Islet precursor cell (in vitro differentiated cells): ENCODE measurements at regions not wholly inside any gene's neighbourhood (a gene's known extent, or its start where the extent isn't known, plus 50 kb on each side); places are given as distances from the start of the nearest gene placed in this dataset.

Experiments used
- DNase-seq: peaks from one replicate; pipeline ENCODE4 v3.0.0-alpha.2; 2018

DNA sequence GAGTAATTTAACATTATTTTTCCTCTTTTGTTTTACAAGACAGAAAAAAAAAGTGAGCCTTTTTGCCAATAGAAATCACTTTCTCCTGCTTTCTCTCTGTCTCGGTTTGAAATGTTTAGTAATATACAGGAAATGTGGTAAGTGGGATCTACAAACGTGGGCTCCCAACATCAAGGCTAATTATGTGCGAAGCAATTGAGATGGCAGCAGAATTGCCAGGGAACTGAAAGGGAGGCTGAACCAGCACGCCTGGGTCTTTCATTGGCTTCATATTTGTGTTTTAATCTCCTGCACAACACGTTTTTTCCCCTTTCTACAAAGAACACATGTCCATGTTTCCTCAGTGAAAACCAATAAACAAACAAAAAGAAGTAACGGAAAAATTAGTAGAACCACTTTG, 743.9 kb upstream of the SOX9 start:
- DNase-seq: no peak

DNA sequence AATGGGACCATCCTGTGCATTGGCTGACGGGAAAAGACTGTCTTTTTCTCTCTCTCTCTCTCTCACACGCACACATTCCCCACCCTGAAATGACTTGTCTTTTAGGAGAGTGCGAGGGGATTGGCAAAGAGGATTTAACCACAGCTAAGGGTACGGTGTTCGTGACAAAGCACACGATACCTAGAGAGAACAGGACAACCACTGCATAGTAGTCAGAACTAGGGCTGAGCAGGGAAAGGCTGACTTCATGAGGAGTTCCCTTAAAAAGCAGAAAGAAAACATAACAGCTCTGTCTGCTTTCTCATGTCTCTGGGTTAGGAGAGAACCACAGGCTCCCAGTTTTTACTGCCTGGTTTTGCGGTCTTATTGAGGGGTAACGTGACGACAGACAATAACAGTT, 742.8 kb upstream of the SOX9 start:
- DNase-seq: no peak

DNA sequence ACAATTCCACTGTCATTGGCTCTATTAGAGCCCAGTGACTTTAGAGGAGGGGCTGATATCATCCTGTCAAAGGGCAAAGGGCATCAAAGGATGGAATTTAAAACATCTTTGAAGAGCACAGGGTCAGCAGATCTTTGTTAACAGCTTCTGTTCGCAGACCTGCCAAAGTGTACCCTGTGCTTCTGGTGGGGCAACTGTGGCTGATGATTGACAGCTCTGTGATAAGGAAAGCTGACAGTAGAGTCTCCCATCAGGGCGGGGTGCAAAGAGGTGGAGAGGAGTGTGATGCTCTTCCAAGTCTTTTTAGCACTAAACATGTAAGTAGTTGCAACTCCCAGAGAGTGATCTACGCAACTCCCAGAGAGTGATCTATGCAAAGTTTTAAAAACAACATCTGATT, 742.1 kb upstream of the SOX9 start:
- no peak for DNase-seq

DNA sequence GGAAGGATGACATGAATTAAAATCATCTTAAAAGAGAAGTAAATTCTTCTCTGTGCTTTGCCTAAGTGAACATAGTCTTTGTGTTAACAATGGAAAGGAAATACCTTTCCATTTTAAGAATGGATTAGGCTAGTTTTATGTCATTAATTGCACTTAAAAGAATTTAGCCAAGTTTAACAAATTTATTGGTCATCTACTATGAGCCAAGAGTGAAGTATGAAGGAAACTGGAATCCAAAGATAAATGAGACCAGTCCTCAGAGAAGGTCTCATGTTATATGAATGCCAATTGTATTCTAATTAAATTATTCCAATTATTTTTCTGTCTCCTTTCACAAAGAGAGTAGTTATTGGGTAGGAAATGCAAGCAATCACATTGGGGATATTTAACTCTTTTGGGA, 741.3 kb upstream of the SOX9 start:
- no peak for DNase-seq

DNA sequence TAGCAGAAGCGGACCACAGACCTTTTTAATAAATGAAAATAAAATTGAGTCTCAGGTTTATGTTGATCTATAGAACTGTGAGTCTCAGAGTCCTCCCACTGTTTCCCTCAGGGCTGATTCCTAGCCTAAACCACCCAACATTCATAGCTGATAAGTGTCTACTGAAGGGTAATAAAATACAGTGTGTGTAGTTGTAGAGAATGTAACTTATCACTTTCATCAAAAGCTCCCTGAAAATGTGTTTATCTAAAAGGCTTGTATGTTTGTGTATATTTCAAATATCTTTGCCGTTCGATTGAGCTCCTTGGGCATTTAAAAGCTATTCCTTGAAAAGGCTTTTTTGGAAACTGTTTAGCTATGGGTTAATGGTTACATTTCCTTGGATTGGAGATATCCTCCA, 740.3 kb upstream of the SOX9 start:
- no peak for DNase-seq

DNA sequence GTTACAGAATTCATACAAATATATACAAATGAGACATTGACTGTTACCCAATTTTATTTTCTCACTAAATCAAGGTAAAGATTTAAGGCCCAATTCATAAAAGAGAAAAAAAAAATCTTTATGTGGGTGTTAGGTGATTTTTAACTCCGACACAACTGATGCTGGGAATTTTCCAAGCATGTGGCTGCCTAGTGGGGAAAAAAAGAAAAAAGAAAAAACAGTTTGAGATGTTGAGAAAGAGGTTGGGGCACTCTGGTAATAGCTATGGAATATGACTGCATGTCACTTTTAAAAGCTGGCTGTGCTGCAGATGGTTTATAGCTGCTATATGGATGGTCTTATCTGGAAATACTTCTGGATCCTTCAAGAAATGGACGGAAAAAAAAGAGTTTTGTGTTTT, 739.9 kb upstream of the SOX9 start:
- no peak for DNase-seq

DNA sequence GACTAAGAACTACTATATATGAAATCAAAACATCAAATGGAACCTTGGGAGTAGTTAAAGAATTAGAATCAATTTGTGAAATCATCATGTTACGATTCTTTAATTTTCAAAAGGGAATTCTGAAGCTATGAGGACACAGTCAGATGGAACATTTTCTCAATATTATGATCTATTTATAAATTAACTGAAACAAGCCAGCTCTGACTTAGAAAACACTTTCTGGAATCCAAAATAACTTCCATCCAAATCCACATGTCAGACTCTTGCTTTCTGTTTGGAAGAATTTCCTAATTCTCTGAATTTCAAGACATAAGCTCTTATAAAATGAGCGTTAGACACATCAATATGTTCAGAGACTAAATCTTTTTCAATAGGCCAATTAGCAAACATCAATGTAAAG, 737.7 kb upstream of the SOX9 start:
- no peak for DNase-seq

DNA sequence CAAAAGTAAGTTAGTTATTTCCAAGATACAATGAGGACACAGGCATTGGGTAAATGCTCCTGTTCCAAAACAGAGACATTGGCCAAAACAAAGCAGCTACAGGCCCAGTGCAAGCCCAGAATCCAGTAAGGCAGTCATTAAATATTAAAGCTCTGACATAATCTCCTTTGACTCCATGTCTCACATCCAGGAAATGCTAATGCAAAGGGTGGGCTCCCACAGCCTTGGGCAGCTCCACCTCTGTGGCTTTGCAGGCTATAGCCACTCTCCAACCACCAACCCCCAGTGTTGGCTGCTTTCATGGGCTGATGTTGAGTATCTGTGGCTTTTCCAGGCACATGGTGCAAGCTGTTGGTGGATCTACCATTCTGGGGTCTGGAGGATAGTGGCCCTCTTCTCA, 733.4 kb upstream of the SOX9 start:
- no peak for DNase-seq

DNA sequence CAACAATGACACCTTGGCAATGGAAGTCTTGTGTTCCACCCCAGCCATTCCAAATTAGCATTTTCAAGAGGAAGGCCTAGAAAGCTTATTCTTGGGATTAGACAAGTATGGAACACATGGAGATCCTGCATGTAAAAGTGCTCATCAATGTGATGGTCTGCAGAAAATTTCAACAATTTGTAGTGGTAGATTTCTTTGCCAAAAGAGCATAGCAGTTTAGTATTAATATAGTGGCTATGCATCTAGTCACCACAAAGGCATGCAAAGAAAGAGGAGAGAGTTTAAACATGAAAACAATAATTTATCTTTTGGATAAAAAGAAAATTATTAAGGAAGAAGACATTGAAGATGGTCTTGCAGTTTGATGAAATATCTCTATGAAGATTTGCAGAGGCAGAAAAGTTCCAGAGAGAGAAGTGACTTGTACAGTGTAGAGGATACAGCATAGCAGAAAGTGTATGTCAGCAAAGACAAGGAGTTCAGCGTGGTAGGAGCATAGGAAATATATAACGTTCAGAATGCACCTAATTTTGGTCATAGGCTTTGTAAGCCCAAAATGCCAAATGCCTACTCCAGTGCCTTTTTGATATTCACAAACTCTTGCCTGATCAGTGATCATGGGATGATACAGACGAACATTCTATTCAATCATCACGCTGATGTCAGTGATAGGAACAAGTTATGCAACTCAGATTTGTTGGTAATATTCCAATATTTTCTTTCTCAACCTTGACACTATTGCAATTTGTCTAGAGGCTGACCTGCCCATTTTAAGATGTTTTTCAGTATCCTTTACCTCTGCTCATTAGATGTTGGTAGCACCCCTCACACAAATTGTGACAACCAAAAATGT, 727.9 kb upstream of the SOX9 start:
- no peak for DNase-seq

DNA sequence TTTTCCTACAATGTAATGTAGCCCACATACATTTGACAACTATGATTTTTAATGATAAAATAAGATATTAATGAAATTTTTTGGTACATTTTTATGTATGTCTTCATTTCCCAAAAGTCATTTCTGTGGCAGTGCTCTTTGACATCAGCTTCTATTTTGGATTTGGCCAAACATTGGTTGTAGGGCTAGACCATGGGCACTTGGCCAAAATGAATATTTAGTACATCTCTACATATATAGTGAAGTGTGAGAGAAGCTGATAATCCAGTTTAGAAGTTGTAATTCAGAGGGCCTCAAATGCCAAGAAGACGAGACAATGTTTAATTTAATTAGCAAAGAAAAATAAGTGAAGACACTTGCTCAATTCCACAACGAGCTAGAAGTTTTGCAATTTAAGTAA, 724.9 kb upstream of the SOX9 start:
- no peak for DNase-seq

DNA sequence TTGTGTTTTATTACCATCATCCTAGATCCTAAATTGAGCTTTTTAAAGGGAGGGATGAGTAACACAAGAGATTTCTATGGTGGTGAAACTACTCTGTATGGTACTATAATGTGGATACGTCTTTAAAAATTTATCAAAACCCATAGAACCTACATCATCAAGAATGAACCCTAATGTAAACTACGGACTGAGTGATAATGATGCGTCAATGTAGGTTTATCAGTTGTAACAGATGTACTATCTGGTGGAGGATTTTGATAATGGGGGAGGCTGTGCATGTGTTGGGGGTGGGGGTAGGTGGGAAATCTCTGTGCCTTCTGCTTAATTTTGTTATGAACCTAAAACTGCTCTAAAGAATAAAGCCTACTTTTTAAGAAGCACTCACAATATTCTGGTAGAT, 724.1 kb upstream of the SOX9 start:
- no peak for DNase-seq

DNA sequence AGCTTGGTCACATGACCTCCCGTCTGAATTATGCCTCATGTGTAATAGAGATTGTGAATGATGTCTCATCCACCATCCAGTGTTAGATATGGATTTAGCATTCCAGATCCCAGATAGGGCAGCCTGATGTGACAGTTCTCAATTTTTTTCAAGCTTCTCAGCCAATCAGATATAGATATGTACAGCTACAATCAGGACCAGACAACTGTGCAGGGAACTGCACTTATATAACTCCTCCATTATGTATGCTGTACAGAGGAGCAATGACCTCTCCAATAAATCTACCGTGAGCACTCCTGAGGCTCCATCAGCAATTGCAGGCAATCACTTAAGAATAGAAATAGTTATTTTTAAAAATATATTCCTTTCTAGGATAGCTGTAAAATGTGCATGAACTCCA, 722.8 kb upstream of the SOX9 start:
- no peak for DNase-seq

DNA sequence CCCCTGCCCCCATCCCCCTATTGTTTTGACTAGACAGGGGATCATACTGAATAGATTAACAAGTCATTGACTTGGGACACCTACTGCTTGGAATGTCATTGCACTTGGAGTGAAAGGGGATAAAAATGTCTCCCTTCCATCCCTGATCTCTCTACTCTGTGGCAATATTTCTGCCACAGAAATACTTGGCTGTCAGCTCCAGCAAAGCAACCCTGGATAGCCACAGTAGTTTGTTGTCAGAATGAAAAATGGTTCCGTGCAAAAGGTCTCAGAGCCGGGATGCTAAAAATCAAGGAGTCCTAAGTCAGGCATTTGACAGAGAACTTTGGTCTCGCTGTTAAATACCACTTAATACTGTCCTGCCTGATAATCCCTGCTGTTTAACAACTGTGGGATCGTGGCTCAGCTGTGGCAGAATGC, 722.0 kb upstream of the SOX9 start:
- no peak for DNase-seq

DNA sequence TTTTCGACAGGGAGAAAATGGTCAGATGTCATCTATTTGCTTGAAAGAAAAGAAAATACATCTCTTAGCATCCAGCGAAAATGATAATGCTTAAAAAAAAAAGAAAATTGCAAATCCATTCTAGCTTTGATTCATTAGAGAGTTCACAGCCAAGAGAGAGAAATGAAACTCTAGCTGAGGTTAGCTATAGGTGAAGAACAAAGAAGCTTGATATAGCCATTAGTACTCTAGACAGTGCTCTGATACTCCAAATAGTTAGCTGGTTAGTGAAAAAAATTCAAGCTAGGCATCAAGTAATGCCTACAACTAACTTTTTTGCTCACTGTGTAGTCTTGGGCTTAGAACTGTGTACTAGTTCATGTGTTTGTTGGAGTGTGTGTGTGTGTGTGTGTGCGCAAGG, 721.6 kb upstream of the SOX9 start:
- no peak for DNase-seq

DNA sequence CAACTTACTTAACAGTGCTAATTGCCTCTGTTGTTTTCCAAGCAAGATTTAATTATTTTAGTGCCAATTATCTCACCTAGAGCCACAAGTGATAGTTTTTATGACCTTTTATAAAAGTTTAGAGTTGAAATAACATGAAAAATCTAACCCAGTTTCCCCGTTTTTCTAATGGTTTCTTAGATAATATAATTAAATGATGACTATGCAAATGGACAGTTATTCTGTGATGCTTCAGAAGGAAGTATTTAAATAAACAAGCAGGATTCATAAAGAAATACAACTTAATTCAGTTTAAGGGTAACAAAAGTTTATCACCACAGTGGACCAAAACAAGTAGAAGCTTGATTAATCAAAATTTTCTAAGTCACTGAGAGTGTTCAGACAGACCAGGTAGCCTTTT, 721.2 kb upstream of the SOX9 start:
- no peak for DNase-seq

DNA sequence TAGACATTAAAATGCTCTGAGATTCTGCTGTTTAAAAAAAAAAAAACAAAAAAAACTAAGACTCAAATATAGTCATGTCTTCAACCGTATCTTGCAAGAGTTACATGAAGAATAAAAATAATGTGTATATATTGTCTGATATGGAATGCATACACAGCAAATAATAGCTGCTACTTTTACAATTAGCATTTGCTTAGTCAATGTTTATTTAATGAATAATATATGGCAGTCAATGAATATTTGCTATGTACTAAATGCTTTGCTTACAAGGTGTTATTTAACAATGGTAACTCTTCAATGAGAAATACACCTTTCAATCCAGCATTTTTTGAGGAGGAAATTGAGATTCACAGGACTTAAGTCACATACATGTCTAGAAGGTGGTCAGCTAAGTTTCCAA, 718.8 kb upstream of the SOX9 start:
- DNase-seq: no peak

DNA sequence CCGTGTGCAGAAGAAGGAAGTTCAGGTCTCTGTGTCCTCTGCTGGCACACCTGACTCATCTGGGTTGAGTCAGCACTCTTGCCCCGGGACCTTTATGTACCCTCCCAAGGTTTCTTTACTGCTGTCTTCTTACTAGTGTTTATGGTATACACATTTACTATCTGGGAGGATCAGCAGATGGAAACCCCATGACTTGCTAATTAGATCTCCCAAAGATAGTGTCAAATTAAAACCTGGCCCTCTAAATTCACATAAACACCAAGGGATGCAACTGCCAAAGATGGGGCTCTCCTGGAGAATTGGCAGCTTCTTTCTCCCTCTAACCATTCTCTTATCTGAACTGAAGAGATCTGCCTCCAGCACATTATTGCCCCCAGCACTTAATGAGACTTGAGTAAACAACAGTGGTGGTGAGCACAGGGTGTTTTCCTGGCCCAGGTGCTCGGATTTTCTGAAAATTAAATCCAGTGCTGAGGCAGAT, 718.1 kb upstream of the SOX9 start:
- peak; percentile 63 for DNase-seq

DNA sequence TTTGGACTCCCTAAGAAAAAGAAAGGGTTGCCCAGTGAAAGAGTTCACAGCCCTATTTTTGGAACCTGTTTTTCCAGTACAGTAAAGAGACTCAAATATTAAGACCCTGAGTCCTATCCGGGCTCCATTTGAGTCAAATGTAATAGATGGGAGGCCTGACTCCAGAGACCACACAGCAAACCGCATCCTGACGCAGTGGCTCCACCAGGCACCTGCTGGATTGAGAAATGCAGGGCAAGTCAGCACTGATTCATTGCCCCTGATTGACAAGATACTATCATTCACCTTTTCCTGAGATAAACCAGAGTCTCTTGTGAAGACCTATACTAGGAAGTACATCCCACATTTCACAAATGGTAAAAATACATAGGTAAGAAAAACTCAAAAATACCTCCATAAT, 715.7 kb upstream of the SOX9 start:
- DNase-seq: peak; percentile 83

DNA sequence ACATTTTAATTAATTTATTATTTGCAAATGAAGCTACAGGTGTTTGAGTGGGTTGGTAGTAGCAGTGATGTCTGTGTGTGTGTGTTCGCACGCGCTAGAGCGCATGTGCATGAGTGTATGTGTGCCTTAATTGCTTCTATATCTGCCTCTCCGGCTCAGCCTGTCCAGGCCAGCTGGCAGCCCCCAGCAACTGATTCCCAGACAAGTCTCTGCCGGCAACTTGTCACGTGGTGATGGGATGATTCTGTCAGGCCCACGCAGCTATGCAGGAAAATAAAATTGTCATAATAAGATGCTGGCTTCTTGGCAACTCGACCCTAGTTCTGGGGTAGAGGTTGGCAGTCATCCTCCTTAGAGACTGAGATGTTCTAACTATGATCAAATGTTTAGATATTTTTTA, 712.8 kb upstream of the SOX9 start:
- DNase-seq: no peak

DNA sequence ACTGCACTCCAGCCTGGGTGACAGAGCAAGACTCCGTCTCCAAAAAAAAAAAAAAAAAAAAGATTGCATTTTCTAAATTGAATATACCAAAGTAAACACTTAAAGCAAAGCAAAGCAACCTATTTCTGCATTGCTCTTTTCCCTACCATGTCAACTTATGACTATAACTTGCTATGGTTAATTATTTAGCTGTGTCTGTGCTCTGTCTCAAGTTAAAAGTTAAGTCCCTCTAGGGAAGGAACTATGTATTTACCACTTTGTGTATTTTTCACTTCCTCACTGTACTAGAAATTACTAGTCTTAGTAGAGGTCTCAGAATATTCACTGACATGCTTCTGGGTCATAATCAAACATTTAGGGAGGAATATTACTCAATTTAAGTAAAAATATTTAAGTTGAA, 711.7 kb upstream of the SOX9 start:
- DNase-seq: no peak

DNA sequence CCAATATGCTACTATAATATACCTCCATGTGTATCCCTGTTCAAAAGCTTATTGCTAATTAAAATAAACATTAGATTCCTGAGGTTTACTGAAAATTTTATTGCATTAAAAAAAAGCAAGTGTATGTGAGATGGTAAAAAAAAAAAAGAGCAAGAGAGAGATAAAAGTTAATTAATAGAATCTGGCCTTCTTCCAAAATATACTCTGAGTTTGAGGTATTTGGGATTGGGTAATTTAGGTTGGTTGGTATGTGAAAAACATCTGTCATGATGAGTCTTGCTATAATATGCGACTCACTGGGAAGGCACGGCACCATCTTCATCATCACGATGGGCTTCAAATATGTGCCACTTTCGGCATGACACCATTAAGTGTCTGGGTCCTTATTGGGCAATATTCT, 711.1 kb upstream of the SOX9 start:
- DNase-seq: no peak

DNA sequence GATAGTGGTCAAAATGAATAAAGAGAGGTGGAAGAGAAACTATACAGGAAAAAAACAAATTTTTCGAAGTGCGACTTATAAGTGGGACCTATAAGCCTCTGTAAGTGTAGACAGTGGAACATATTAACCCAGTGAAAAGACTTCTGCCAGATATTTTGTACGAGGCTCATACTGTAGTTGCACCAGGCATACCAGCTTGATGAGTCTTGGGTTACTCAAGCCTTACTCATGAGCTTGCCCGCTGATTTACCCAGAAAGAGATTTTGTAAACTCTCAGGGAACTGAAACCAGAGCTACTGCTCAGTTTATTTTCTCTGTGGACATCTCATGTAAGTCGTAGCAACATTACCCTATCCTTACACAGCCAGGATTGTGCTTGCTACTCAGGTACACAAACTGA, 708.0 kb upstream of the SOX9 start:
- DNase-seq: peak; percentile 72

DNA sequence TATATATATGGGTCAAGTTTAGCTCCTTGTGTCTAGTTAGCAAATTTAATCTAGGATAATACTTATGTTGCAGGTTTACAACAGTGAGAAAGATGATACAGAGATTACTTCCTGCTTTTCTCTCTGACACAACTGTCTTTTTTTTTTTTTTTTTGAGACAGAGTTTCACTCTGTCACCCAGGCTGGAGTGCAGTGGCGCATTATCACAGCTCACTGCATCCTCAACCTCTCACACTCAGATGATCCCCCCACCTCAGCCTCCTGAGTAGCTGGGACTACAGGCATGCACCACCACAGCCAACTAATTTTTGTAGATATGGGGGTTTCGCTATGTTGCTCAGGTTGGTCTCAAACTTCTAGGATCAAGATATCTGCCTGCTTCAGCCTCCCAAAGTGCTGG, 706.9 kb upstream of the SOX9 start:
- DNase-seq: no peak

DNA sequence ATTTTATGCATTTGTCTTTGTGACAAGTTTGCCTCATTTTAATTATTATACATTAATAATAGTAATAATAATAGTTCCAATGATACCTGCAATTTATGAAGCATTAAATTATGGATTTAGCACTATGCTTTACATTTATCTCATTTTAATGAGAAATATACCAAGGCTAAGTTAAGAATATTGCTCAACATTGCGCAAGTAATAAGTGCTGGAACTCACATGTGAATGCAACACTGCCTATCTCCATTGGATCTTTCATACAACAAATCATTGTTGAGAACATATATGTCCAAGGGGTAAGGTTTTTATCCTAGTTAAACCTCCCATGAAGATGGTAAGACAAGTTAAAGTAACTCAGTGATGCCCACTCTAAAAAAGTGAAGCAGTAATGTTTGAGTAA, 703.7 kb upstream of the SOX9 start:
- no peak for DNase-seq

DNA sequence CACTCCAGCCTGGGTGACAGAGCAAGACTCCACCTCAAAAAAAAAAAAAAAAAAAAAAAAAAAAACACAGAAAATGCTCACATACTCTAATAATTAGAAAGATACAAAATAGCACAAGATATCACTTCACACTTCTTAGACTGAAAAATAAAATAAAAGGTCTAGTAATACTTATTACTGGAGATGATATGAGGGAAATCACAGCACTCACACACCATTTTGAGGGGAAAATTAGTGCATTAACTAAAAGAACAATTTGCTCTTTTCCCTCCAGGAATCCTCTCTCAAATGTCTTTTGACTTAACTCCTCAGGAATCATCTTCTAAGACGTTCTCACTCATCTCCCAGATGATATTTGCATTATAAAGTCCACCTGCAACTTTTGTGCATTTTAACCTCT, 697.9 kb upstream of the SOX9 start:
- DNase-seq: no peak
